Erythroblast (primary cell): ENCODE measurements at regions not wholly inside any gene's neighbourhood (a gene's known extent, or its start where the extent isn't known, plus 50 kb on each side); places are given as distances from the start of the nearest gene placed in this dataset.

Experiments used
- GATA1 ChIP-seq: IDR thresholded peaks from 2 replicates; pipeline ENCODE4 v1.6.1; 2011; ENCODE audit warnings: low read depth, mild to moderate bottlenecking, control low read depth, low read length, moderate library complexity
- POLR2A ChIP-seq: IDR thresholded peaks from 2 replicates; pipeline ENCODE4 v1.6.1; 2011; ENCODE audit warnings: mild to moderate bottlenecking, low read length

DNA sequence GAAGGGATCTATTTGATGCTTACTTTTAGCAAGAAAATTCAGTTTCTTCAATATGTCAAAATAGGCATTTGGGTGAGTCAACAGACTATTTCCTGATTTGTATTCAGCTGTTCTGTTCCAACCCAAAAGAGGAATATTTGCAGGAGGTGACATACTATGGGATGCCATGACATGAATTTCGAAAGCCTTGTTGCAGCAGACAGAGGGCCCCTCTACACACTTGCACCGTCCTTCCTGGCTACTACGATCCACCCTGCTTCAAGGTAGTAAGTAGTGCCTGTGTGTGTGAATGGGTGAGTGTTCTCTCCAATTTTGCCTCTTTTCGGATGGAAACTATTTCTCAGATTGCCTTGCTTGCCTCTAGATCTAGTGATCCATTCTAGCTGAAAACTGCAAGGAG, 413.0 kb upstream of the ADARB2 start:
- TF ChIP-seq POLR2A = no peak
- no peak for TF ChIP-seq GATA1
